CD4-positive, alpha-beta T cell treated with Interleukin-21 for 1 hour (primary cell): ENCODE measurements at regions not wholly inside any gene's neighbourhood (a gene's known extent, or its start where the extent isn't known, plus 50 kb on each side); places are given as distances from the start of the nearest gene placed in this dataset.
"Not testable (repeated sequence)": the region's sequence is repeated elsewhere in the genome, so short reads cannot be mapped to it uniquely, and the experiment has no call there.

ENCODE experiments used
- DNase-seq: peaks from one replicate; pipeline ENCODE4 v3.0.0-alpha.2; 2020

GRCh38 chr6:164045082-164045481 lies 630.6 kb downstream of the QKI start:
- DNase-seq = no peak

GRCh38 chr6:164043656-164044055 lies 629.1 kb downstream of the QKI start:
- DNase-seq = not testable (repeated sequence)

GRCh38 chr6:164042212-164042611 lies 627.7 kb downstream of the QKI start:
- no peak for DNase-seq

GRCh38 chr6:164040994-164041393 lies 626.5 kb downstream of the QKI start:
- no peak for DNase-seq

GRCh38 chr6:164039954-164040375 lies 625.4 kb downstream of the QKI start:
- peak; percentile 60 for DNase-seq

- DNase-seq = no peak
Measured at GRCh38 chr6:164037171-164037870, 622.8 kb downstream of the QKI start.

- DNase-seq = no peak
Measured at GRCh38 chr6:164035900-164036485, 621.5 kb downstream of the QKI start.

- DNase-seq = no peak
Measured at GRCh38 chr6:164034602-164035140, 620.2 kb downstream of the QKI start.

GRCh38 chr6:164025180-164025579 lies 610.7 kb downstream of the QKI start:
- DNase-seq = no peak

GRCh38 chr6:164023535-164023934 lies 609.0 kb downstream of the QKI start:
- DNase-seq = no peak

- no peak for DNase-seq
Measured at GRCh38 chr6:164022632-164023031, 608.1 kb downstream of the QKI start.

GRCh38 chr6:164021589-164022250 lies 607.2 kb downstream of the QKI start:
- no peak for DNase-seq

GRCh38 chr6:164020142-164020541 lies 605.6 kb downstream of the QKI start:
- DNase-seq = no peak

- no peak for DNase-seq
Measured at GRCh38 chr6:164018133-164018532, 603.6 kb downstream of the QKI start.

- DNase-seq = no peak
Measured at GRCh38 chr6:164016056-164016455, 601.5 kb downstream of the QKI start.

GRCh38 chr6:164015088-164015484 lies 600.6 kb downstream of the QKI start:
- no peak for DNase-seq

GRCh38 chr6:164014346-164015087 lies 600.0 kb downstream of the QKI start:
- no peak for DNase-seq

GRCh38 chr6:164013480-164014208 lies 599.1 kb downstream of the QKI start:
- DNase-seq = no peak

- no peak for DNase-seq
Measured at GRCh38 chr6:164011321-164011720, 596.8 kb downstream of the QKI start.

- DNase-seq = no peak
Measured at GRCh38 chr6:164010441-164011103, 596.1 kb downstream of the QKI start.

- DNase-seq = no peak
Measured at GRCh38 chr6:164008902-164009301, 594.4 kb downstream of the QKI start.

GRCh38 chr6:164007881-164008280 lies 593.4 kb downstream of the QKI start:
- DNase-seq = no peak
